Smooth muscle cell (in vitro differentiated cells): ENCODE measurements at regions not wholly inside any gene's neighbourhood (a gene's known extent, or its start where the extent isn't known, plus 50 kb on each side); places are given as distances from the start of the nearest gene placed in this dataset.

Experiments used
- DNase-seq: peaks from one replicate; lab custom pipeline; 2025; ENCODE audit not compliant: unreplicated experiment; lab: John Stamatoyannopoulos, UW
- H2AFZ ChIP-seq: fragments of 200-600 bp; sonication (generic); 2 replicates; pipeline ENCODE4 v1.6.0; 2016; ENCODE audit warnings: antibody characterized with exemption, low read depth, mild to moderate bottlenecking
- H3F3A ChIP-seq: fragments of 200-600 bp; sonication (generic); 2 replicates; pipeline ENCODE4 v1.6.0; 2017; ENCODE audit warnings: antibody characterized with exemption, low read depth
- H3K27ac ChIP-seq: fragments of 200-600 bp; sonication (generic); 2 replicates; pipeline ENCODE4 v1.5.1; 2016; ENCODE audit warnings: low read depth, mild to moderate bottlenecking
- H3K27me3 ChIP-seq: fragments of 200-600 bp; sonication (generic); 2 replicates; pipeline ENCODE4 v1.6.1; 2016; ENCODE audit warnings: low read depth, mild to moderate bottlenecking
- H3K36me3 ChIP-seq: fragments of 200-600 bp; sonication (generic); 2 replicates; pipeline ENCODE4 v1.5.1; 2016; ENCODE audit warnings: low read depth
- H3K4me1 ChIP-seq: fragments of 200-600 bp; sonication (generic); 2 replicates; pipeline ENCODE4 v1.5.1; 2016; ENCODE audit warnings: low read depth
- H3K4me2 ChIP-seq: fragments of 200-600 bp; sonication (generic); 2 replicates; pipeline ENCODE4 v1.6.0; 2016; ENCODE audit warnings: mild to moderate bottlenecking
- H3K4me3 ChIP-seq: fragments of 200-600 bp; sonication (generic); 2 replicates; pipeline ENCODE4 v1.5.1; 2016; ENCODE audit warnings: mild to moderate bottlenecking
- H3K79me2 ChIP-seq: fragments of 200-600 bp; sonication (generic); 2 replicates; pipeline ENCODE4 v1.6.0; 2016; ENCODE audit warnings: low read depth, mild to moderate bottlenecking
- H3K9ac ChIP-seq: fragments of 200-600 bp; sonication (generic); 2 replicates; pipeline ENCODE4 v1.6.0; 2016; ENCODE audit warnings: low read depth
- H3K9me3 ChIP-seq: fragments of 200-600 bp; sonication (generic); replicated peaks from 2 replicates; pipeline ENCODE4 v1.5.1; 2016; ENCODE audit warnings: low read depth
- H4K20me1 ChIP-seq: fragments of 200-600 bp; sonication (generic); 2 replicates; pipeline ENCODE4 v1.6.0; 2016; ENCODE audit warnings: low read depth
- CTCF ChIP-seq: fragments of 200-600 bp; sonication (generic); IDR thresholded peaks from 2 replicates; pipeline ENCODE4 v1.5.1; 2017; ENCODE audit warnings: borderline replicate concordance, mild to moderate bottlenecking, antibody characterized with exemption; ENCODE audit not compliant: insufficient read depth, poor library complexity, severe bottlenecking
- WGBS: methylation state at CpG from one replicate; pipeline ENCODE4 v1.1.7; 2016; ENCODE audit warnings: low lambda C conversion rate; 5-methylcytosine and 5-hydroxymethylcytosine counted together

DNA sequence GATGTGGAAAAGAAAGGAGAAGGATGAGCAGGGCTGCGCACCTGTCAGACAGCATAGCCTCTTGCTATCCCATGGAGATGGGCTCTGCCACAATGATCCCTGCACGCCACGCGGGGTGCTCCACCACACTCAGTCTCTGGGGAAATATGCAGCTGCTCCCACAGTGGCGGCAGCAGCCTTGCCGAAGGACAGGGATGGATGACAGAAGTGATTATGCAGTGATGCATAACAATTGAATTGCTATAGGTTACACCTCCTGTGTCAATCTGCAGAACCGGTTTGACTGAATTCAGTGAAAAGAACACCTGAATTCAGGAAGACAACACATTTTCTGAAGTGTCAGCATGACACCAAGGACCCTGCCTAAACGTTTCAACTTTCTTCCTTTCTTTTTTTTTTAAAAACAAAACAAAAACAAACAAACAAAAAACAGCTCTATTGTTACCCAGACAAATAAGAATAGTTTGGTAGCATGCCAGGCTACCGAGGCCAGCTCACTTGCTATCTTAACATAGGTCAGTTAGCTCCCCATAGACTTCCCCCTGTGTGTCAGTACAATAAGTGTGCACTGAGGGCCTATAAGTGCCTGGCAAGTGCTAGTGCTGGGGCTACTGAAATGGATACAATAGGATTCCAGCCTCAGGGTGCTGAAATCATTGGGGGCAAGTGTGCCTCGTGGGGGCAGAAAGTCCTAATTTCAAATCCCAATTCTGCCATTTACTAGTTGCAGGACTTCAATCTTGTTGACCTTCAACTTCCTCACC, 127.6 kb upstream of the LMO4 start:
- TF ChIP-seq CTCF: no peak

DNA sequence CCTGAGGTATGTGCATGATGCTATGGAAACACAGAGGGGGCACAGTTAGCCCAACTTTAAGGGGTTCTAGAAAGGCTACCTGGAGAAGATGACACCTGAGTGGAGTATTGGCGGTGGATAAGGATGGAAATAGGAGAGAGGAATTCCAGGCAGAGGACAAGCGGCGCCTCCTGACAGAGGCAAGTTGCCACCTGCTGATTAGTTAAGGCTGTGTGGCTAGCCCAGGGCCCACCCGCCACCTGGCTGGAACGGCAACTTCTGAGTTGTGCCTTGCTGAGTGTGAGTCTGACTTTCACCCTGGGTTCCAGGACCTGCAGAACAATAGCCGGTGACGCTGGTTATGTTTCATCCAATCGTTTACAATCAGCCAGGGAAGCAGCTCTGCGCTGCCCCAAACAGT, 126.9 kb upstream of the LMO4 start:
- TF ChIP-seq CTCF: no peak
- DNase-seq: no peak
- H4K20me1 ChIP-seq: no peaks in the 10 kb centered on the region
- H3K36me3 ChIP-seq: no peaks in the 10 kb centered on the region
- WGBS: 93% methylated on average over 9 of the region's 9 CpGs
- H3K4me1 ChIP-seq: peaks cover 5% of the 10 kb centered on the region
- no peak overlapping the region for H3K27ac ChIP-seq
- no peaks in the 10 kb centered on the region for H3K79me2 ChIP-seq
- H3K27me3 ChIP-seq: no peaks in the 10 kb centered on the region
- peaks cover 8% of the 10 kb centered on the region for H3F3A ChIP-seq
- H3K4me3 ChIP-seq: no peak overlapping the region
- H3K9ac ChIP-seq: no peak overlapping the region
- no peak overlapping the region for H3K4me2 ChIP-seq
- no peaks in the 10 kb centered on the region for H3K9me3 ChIP-seq
- H2AFZ ChIP-seq: no peak overlapping the region

More for the DNA sequence above, 127.6 kb upstream of the LMO4 start:
- Histone ChIP-seq H3K27me3 (no peaks in the 10 kb centered on the region), H3K36me3 (no peaks in the 10 kb centered on the region), H3K4me1 (peaks cover 5% of the 10 kb centered on the region), H3K4me2 (no peak overlapping the region), H3K27ac (no peak overlapping the region), H2AFZ (no peak overlapping the region), H3F3A (peaks cover 8% of the 10 kb centered on the region), H3K9ac (no peak overlapping the region), H4K20me1 (no peaks in the 10 kb centered on the region), H3K79me2 (no peaks in the 10 kb centered on the region), H3K9me3 (no peaks in the 10 kb centered on the region), H3K4me3 (no peak overlapping the region)
- DNase-seq: no peak
- 75% methylated on average over 10 of the region's 10 CpGs for WGBS

- H3K9me3 ChIP-seq: no peaks in the 10 kb centered on the region
- H4K20me1 ChIP-seq: no peaks in the 10 kb centered on the region
- H3K4me2 ChIP-seq: no peak overlapping the region
- H3K27ac ChIP-seq: no peak overlapping the region
- no peak for DNase-seq
- 95% methylated on average over 12 of the region's 12 CpGs for WGBS
- H3K27me3 ChIP-seq: no peaks in the 10 kb centered on the region
- H3K79me2 ChIP-seq: no peaks in the 10 kb centered on the region
- H3K4me1 ChIP-seq: peaks cover 5% of the 10 kb centered on the region
- H2AFZ ChIP-seq: no peak overlapping the region
- H3K36me3 ChIP-seq: no peaks in the 10 kb centered on the region
- no peak overlapping the region for H3K4me3 ChIP-seq
- H3K9ac ChIP-seq: no peak overlapping the region
- peaks cover 8% of the 10 kb centered on the region for H3F3A ChIP-seq
- no peak for TF ChIP-seq CTCF
Measured at GRCh38 chr1:87202451-87202850, 126.2 kb upstream of the LMO4 start.
